ENCODE measurements at regions not wholly inside any gene's neighbourhood (a gene's known extent, or its start where the extent isn't known, plus 50 kb on each side); places are given as distances from the start of the nearest gene placed in this dataset.
A peak's percentile ranks its signal among the peaks of the same experiment; 100 is the strongest.
"Not testable (repeated sequence)": the region's sequence is repeated elsewhere in the genome, so short reads cannot be mapped to it uniquely, and the experiment has no call there.

DNA sequence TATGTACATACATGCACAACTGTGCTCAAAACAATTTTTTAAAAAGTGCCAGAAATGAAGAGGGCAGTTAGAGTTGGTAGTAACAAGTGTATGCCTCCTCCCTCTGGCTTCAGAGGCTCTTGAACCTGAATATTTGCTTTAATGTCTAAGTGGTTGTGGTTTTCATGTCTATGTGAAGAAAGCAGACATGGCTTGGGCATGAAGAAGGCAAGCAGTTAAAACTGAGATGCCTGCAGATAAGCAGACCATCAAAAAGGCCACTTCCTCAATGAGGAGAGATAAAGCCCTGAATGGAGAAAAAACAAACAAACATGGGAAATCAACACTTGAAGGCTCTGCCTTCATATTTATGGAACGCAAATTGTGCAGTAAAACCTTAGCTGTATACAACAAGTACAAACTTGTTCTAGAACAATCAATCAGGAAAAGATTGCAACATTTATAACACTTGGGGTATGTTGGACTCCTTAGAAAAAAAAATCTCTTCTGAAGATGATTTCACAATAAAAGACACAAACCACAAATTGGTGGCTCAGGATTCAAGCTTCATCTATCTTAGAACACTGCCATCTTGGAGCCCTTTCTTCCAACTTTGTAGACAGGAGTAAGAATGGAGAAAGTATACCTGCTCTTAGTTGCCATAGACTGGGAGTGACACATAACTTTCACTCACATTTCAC lies 52.7 kb upstream of the PLA2G4A start:
- DNase-seq (ENCODE audit: low spot score) = peak; percentile 54

DNA sequence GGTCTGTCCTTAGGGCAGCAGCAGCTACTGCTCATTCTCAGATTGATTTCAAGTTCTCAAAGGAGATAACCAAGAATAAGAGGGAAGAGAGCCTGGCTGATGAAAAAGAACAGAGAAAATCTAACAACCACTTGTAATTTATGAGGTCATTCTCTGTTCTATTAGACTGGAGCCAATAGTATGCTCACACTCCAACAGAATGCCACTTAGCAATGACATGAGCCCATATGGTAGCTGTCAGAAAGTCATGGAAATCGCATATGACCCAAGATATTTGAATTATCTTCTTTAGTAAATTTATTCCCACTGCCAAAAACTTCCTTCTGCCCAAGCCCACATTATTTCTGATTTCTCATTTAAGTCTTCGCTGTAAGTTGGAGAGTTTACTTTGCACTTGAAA lies 53.7 kb upstream of the PLA2G4A start:
- DNase-seq (ENCODE audit: low spot score) = no peak

DNA sequence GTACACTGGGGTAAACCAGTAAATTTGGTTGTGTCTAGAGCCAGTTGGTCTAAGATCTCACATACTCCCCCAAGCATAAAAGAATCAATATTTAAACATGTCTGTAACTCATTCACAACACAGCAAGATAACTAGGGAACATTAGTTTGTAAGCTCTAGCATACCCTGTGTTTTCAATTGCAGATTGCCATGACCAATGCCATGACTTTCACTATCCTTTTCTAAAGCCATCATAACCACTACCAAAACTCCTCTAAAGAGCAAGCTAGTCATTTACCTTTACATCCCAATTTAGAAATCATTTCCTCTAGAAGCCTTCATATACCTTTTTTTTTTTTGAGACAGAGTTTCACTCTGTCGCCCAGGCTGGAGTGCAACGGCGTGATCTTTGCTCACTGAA lies 56.5 kb upstream of the PLA2G4A start:
- DNase-seq (ENCODE audit: low spot score) = no peak

DNA sequence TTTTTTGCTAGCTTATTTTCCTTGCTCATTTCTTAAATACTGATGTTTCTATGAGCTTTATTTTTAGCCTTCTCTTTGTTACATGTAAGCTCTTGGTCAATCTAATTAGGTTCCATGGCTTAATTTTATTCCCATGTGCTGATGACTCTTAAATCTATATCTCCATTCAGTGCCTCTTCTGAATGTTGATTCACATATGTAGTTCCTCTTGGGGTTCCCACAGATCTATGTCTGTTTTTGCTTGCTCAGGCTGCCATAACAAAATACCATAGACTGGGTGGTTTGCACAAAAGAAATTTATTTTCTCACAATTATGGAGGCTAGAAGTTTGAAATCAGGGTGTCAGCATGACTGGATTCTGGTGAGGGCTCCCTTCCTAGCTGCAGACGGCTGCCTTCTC lies 58.3 kb upstream of the PLA2G4A start:
- no peak for DNase-seq (ENCODE audit: low spot score)

DNA sequence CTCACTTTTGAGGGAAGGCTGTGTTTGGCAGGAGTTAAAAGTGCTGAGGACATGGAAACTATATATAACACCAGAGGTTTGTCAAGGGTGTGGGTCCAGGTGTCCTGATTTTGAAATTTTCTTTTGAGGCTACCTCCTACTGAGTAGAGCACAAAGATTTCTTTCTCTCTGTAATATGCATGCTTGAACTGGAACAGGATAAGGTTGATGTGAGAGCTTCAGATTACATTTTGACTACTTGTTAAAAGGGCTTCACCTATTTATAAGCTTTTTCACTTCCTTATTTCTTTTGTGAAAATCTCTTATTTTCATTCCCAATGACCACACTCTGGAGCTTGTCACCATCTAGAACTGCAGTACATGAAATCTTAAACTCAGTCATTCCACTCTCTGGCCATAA lies 59.8 kb upstream of the PLA2G4A start:
- no peak for DNase-seq (ENCODE audit: low spot score)

DNA sequence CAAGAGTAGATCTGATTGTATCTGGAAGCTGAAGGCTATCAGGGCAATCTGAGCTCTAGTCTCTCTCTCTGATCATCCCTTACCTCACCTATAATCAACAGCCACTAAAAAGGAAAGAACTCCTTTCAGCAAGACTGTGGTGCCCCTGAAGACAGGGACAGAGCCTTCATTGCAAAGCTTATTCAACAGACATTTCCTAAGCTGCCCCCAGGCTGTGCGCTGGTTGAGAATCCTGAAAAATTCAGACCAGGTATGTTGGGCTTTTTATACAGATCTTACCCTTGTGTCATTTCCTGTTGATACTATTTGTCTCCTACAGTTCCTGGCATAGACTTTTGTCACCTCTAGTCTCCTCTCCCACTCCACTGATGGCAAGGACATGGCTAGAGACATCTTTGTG lies 63.3 kb upstream of the PLA2G4A start:
- DNase-seq (ENCODE audit: low spot score) = no peak

DNA sequence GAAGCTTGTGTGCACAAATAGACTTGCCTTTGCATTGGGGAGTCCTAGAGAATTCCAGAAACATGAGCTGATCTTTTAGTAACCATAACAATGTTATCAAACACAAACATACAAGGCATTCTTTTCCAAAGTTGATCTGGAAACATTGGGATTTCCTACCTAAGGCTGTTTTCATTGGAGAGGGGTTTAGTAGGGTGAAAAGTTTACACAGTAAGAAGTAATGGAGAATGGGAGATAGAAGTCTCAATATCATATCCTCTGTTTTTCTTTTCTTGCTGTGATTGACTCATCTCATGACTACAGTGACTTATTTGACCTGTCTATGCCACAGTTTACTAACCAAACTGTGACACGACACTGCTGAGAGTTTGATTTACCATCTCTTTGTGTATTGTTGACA lies 65.6 kb upstream of the PLA2G4A start:
- DNase-seq (ENCODE audit: low spot score) = no peak

DNA sequence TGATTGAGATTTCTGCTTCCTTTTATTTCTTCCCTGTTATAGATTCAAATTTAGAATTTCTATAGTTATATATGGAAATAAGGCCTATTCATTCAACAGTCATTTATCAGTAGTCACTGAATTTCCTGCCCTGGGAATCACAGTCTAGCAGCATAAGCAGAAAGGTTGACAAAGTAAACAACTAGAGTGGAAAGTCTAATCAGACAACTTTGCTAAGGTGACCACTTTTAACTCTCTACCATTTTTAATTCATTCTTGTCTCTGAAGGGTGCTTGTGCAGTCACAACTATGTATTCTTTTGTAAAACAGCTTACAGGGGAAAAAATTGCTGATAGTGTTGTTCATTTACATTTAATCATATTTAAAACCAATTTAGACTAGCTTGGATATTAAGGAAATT lies 66.1 kb upstream of the PLA2G4A start:
- DNase-seq (ENCODE audit: low spot score) = no peak

DNA sequence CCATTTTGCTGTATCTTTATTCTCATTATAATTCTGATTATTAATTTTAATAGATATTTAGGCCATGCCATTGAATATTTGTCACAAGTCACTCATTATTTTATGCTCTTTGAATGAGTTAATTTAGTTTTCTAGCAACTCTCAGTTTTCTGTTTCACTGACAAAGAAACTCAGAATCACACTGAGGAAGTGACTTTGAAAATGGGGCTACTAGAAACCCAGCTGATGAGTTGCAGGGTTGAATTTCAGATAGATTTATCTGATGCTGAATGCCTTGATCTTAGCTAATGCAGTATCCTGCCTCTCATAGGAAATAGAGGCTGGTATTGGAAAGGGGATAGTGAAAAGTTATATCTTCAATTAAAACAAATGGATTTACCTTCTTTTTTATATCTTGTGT lies 67.4 kb upstream of the PLA2G4A start:
- no peak for DNase-seq (ENCODE audit: low spot score)

DNA sequence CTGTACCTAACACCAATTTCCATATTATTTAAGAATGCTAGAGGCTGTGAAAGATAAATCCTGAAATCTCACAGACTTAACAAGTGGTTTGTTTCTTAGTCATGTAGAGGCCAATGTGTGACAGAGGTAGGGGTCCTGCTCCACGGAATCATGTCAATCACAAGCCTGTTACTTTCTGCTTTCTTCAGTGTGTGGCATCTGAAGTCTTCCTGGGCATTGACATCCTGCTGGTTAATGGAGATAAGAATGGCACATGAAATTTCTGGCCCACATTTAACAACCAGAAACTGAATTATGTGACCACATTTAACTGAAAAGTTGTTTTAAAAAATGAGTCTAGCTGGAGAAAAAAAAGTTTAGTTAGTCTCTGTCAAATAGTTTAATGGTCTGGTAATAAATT lies 68.3 kb upstream of the PLA2G4A start:
- no peak for DNase-seq (ENCODE audit: low spot score)

DNA sequence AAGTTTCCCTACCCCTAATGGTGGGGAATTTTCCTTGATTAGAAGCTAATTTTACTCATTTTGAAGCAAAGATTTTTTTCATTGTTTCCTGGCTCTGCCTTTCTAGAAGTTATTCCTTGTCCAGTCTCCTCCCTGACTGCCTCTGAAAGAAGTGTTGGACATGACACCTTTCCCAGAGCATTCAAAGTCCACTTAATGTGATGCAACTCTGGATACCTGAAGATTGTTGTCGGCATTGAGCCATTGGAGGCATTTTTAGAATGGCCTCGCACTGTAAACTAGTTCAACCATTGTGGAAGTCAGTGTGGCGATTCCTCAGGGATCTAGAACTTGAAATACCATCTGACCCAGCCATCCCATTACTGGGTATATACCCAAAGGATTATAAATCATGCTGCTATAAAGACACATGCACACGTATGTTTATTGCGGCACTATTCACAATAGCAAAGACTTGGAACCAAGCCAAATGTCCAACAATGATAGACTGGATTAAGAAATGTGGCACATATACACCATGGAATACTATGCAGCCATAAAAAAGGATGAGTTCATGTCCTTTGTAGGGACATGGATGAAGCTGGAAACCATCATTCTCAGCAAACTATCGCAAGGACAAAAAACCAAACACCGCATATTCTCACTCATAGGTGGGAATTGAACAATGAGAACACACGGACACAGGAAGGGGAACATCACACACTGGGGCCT lies 69.7 kb upstream of the PLA2G4A start:
- DNase-seq (ENCODE audit: low spot score) = not testable (repeated sequence)

DNA sequence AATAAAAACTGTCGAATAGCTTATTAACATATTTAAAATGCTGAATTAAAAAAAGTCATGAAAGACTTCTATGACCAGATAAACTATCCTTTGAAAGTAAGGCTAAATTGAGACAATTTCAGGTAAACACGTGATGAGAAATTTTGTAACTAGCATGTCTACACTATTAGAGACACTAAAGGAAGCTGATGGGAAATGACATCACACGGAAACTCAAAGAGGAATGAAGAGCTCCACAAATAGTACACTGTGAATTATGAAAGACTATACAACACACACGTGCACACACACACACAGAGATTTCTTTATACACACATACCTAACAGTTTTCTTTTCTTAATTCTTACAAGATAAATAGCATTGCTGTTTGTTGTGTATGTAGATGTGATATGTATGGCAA lies 70.9 kb upstream of the PLA2G4A start:
- no peak for DNase-seq (ENCODE audit: low spot score)

DNA sequence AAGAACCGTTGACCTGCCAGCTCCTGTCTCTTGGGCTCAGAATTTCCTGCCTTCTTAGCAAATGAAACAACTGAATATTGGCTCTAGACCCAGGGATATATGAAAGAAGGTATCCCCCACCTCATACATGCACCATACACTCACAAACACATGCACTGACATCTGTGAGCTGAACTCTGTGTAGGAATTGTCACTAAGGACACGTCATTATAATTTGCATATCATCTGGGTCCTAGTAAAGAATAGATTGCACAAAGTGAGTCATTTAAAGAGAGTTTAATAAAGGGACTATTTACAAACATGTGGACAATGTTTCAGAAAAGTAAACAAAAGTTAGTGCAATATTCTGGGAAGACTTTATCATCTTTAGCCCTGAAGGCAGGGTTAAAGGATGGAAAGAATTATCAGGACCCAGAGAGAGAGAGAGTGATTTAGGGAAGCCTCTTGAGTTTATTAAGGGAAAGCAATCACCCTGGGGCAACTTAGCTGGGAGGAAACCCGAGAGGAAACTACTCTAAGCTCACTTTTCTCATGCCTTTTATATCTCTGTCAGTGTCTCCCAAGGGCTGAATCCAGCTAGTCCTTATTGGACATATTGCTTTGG lies 74.1 kb upstream of the PLA2G4A start:
- DNase-seq (ENCODE audit: low spot score) = no peak

DNA sequence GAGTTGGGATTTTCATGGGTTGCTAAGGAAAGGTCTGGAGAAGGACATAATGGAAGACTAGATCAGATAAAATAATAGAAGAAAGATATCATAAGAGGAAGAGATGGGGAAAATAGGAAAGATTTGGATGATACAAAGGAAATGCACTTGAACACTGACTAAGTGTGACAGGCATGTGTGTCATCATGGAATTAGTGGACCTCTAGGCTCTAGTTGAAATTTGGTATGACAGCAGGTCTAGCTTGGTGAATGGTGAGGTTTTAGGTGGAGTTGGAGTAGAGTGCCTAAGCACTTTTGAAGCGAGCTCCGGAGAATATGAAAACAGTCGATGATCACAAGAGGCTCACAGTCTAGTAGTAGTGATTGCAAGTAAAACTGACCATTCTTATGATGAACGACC lies 73.0 kb upstream of the PTGS2 start:
- no peak for DNase-seq (ENCODE audit: low spot score)

DNA sequence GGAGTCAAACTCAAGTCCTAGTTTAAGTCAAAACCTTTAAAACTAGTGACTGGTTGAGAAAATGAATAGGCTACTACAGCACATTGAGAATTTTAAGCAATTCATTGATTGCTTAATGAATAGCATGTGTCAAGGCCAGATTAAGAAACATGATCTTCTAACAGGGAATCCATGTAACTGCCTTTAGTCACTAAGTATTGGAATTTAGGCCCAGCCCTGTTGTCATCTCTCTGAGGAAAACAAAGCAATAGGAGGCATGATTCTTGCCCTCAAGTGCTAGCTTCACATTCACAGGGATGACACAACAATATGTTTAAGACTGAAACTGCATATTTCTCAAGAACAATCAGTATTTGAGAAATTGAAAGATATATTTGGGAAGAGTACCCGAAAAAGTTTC lies 70.0 kb upstream of the PTGS2 start:
- no peak for DNase-seq (ENCODE audit: low spot score)

DNA sequence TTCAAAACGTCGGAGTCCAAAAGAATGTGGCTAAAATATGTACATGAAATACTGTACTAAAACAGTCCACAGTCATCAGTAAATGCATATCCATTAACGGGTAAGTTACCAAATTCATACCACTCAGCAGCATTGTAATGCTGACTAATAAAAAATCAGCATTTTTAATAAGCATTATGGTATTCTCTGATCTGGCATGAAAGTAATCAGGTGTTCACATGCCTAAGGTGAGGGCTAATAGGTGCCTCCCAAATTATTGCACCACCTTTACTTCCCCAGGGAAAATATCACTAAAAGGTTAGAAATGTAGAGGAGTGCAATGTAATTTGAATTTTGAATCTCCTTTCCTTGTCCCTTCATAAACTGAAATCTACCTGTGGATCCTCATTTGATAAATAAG lies 69.6 kb upstream of the PTGS2 start:
- no peak for DNase-seq (ENCODE audit: low spot score)

DNA sequence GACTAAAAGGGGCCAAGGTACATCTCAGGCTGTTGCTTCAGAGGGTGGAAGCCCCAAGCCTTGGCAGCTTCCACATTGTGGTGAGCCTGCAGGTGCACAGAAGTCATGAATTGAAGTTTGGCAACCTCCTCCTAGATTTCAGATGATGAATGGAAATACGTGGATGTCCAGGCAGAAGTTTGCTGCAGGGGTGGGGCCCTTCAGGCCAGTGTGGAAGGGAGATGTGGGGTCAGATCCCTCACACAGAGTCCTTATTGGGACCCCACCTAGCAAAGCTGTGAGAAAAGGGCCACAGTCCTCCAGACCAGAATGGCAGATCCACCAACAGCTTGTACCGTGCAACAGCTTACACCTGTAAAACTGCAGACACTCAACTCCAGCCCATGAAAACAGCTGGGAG lies 67.4 kb upstream of the PTGS2 start:
- no peak for DNase-seq (ENCODE audit: low spot score)

DNA sequence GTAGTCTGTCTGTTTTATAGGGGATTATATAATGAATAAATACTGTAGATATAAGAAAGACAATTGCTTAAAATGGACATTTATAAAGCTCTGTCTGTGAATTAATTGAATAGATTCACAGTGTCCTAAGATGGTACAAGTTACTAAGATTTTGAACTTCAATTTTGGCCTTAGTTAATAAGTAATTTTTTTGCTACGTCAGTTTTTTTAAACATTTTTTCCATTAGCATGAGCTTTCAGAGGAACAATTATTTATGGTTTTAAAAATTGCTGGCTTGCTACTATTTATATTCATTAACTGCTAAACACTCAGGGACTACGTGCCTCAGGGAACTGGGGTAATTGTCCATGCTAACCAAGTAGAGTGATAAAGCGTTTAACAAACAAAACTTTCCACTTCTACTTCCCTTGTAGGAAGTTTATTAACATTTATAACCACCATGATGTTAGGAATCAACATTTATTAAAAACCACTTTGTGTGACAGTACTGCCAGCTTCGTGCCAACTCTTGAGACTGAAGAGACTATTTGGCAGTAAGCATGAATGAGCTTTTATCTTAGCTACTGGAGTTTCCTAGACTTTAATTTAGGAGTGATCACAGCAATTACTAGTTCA lies 65.4 kb upstream of the PTGS2 start:
- no peak for DNase-seq (ENCODE audit: low spot score)

DNA sequence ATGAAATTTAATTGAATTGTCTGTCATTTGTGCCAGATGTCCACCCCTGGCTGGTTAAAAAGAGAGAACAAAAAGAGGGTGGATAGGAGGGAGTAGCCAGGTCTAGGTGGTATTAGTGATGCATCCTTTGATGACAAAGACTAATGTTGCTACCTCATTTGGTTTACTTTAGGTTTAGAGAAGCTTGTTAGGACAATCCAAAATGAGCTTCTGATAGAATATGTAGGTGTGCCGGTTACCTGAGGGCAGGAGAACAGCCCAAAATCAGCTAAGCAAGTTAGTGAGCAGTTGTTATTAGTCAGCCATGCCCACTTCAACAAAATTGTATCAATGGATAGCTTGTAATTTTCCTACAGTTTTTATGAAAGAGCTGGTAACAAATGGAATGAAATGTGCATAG lies 61.4 kb upstream of the PTGS2 start:
- DNase-seq (ENCODE audit: low spot score) = no peak

DNA sequence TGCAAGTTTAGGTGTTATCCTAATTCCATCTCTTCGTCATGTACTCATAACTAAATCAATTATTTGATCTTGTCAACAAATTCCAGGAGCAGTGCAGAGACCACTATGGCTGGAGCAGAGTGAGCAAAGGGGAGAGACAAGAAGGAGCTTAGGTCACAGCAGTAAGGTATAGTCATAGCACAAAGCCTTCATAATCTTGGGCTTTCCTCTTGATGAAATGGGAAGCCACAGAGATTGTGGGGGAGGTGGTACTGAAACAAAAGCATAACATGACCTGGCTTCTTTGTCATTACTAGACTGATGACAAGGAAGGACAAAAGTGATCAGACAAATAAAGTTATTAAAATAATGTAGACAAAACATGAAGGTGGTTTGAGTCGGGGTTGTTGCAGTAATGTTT lies 60.1 kb upstream of the PTGS2 start:
- no peak for DNase-seq (ENCODE audit: low spot score)

DNA sequence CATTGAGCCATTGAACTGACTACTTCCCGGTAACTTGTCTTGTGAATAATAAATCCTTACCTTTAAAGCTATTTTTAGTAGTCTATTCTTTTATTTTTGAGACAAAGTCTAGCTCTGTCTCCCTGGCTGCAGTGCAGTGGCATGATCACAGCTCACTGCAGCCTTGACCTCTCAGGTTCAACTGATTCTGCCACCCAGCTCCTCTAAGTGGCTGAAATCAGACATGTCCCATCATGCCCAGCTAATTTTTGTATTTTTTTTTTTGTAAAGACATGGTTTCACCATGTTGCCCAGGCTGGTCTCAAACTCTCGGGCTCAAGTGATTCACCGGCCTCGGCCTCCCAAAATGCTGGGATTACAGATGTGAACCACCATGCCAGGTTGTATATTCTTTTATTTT lies 59.3 kb upstream of the PTGS2 start:
- no peak for DNase-seq (ENCODE audit: low spot score)

DNA sequence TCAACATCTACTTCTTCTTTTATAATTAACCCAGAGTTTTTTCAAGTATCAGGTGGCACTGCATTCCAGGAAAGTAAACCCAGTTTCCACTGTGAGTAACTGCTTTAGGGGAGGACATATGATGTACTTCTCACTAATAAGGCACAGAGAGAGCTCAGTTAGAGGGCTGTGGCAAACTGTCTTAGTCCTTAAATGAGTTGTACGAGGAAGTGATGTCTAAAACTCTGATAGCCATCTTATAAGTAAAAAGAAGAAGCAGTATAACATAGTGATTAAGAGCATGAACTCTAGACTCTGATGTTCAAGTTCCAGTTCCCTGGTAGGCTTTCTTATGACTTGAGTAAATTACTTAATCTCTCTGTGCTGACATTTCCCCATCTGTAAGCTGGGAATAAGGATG lies 58.7 kb upstream of the PTGS2 start:
- no peak for DNase-seq (ENCODE audit: low spot score)
